HL-60 (cell line): ENCODE measurements at regions not wholly inside any gene's neighbourhood (a gene's known extent, or its start where the extent isn't known, plus 50 kb on each side); places are given as distances from the start of the nearest gene placed in this dataset.

Experiments
- DNase-seq, 2 experiments: peaks; one replicate each; pipeline ENCODE4 v3.0.0-alpha.2; 2010 to 2020; ENCODE audit warnings: low read depth in 1 of 2, low spot score in 1 of 2
- H3K27ac ChIP-seq: fragments of 250-450 bp; sonication (Bioruptor Pico); replicated peaks from 2 replicates; pipeline ENCODE4 v1.5.1; 2020; ENCODE audit warnings: mild to moderate bottlenecking, moderate library complexity
- H3K27me3 ChIP-seq: fragments of 250-450 bp; sonication (Bioruptor Pico); 2 replicates; pipeline ENCODE4 v1.5.1; 2021; ENCODE audit warnings: mild to moderate bottlenecking, moderate library complexity; ENCODE audit not compliant: insufficient read depth, poor library complexity, severe bottlenecking
- H3K4me3 ChIP-seq: replicated peaks from 2 replicates; pipeline ENCODE4 v1.5.1; 2011; ENCODE audit warnings: mild to moderate bottlenecking, control low read depth, low read length; ENCODE audit not compliant: insufficient read depth
- CTCF ChIP-seq: IDR thresholded peaks from one replicate; pipeline ENCODE4 v1.5.1; 2011; ENCODE audit warnings: low read length, control low read depth, inconsistent platforms; ENCODE audit not compliant: insufficient read depth
- GABPA ChIP-seq: IDR thresholded peaks from 2 replicates; pipeline ENCODE4 v1.6.1; 2012; ENCODE audit warnings: low read depth
- POLR2AphosphoS5 ChIP-seq: IDR thresholded peaks from 2 replicates; pipeline ENCODE4 v1.6.1; 2012; ENCODE audit warnings: low read depth
- REST ChIP-seq: IDR thresholded peaks from 2 replicates; pipeline ENCODE4 v1.6.1; 2012; ENCODE audit warnings: low read depth; ENCODE audit not compliant: insufficient replicate concordance
- SPI1 ChIP-seq: IDR thresholded peaks from 2 replicates; pipeline ENCODE4 v1.6.1; 2012; ENCODE audit warnings: low read depth, mild to moderate bottlenecking, borderline replicate concordance

GRCh38 chr1:73564294-73564693 is 633.7 kb downstream of the LRRIQ3 start:
- H3K4me3 ChIP-seq, result no peak overlapping the region
- no peak for DNase-seq
- TF ChIP-seq CTCF (no peak), REST (no peak), POLR2AphosphoS5 (no peak), GABPA (no peak), SPI1 (no peak)
- no peak overlapping the region for H3K27ac ChIP-seq
- H3K27me3 ChIP-seq, result no peaks in the 10 kb centered on the region

GRCh38 chr1:73556270-73556669 is 641.7 kb downstream of the LRRIQ3 start:
- TF ChIP-seq REST (no peak), GABPA (no peak), POLR2AphosphoS5 (no peak), CTCF (no peak)
- Histone ChIP-seq H3K27me3 (no peaks in the 10 kb centered on the region), H3K4me3 (no peak overlapping the region), H3K27ac (no peak overlapping the region)
- no peak for DNase-seq

- no peak for DNase-seq
Observed at GRCh38 chr1:73537400-73537799, 660.6 kb downstream of the LRRIQ3 start.

More at GRCh38 chr1:73537400-73537799, 660.6 kb downstream of the LRRIQ3 start:
- TF ChIP-seq REST, result no peak
- TF ChIP-seq GABPA, result no peak
- TF ChIP-seq POLR2AphosphoS5, result no peak
- no peak for TF ChIP-seq SPI1
- TF ChIP-seq CTCF, result no peak
- no peak overlapping the region for H3K4me3 ChIP-seq
- no peaks in the 10 kb centered on the region for H3K27me3 ChIP-seq
- no peak overlapping the region for H3K27ac ChIP-seq
